ENCODE measurements at regions not wholly inside any gene's neighbourhood (a gene's known extent, or its start where the extent isn't known, plus 50 kb on each side); places are given as distances from the start of the nearest gene placed in this dataset.

DNA sequence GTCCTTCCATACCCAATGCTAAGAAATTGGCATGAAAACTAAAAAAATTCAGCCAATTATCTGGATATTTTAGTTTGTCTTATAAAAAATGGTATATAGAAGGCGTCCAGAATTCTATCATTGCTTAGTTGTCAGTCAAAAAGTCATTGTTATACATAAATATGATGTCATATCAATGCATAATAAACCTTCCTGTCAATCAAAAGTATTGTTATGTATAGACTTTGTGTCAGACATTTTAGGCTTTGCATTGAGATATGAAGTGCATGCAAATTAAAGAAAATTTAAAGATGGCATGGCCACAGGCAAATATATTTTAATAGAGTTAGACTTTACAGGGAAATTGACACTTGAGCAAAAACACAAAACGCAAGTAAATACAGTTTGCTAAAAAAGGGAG lies 173.4 kb upstream of the FANCL start:
- Histone ChIP-seq H3K9ac (replicated peaks in 1 of 4; ENCODE audit: extremely low read depth in 1 of 4, low read depth in 3 of 4, low read length in 3 of 4) (no peak overlapping the region), H3K9me3 (ENCODE audit: insufficient read depth in 2 of 2, low read depth in 1 of 2, low read length in 1 of 2) (no peaks in the 10 kb centered on the region), H2BK20ac (ENCODE audit: low read length) (no peak overlapping the region), H2AFZ (ENCODE audit: low read length) (no peak overlapping the region), H4K20me1 (replicated peaks in 1 of 2; ENCODE audit: control insufficient read depth in 1 of 2, insufficient read depth in 2 of 2, low read length in 2 of 2) (no peaks in the 10 kb centered on the region), H3K4me3 (ENCODE audit: extremely low read depth in 1 of 4, insufficient read depth in 2 of 4, low read depth in 3 of 4, low read length in 4 of 4) (no peak overlapping the region), H2BK15ac (ENCODE audit: low read length) (no peak overlapping the region), H2BK5ac (ENCODE audit: low read depth, low read length) (no peak overlapping the region), H3K56ac (replicated peaks; ENCODE audit: insufficient read length, low read depth, low read length) (no peak overlapping the region), H3K4ac (replicated peaks; ENCODE audit: insufficient read length, low read depth, low read length) (no peak overlapping the region), H3K18ac (ENCODE audit: extremely low read depth, low read length) (no peak overlapping the region), H4K8ac (ENCODE audit: extremely low read depth, insufficient read depth, low read length) (no peak overlapping the region), H3K4me1 (replicated peaks in 1 of 4; ENCODE audit: control insufficient read depth in 3 of 4, insufficient read depth in 4 of 4, low read length in 3 of 4) (no peaks in the 10 kb centered on the region), H3K23me2 (ENCODE audit: low read depth, low read length) (no peaks in the 10 kb centered on the region), H2BK12ac (ENCODE audit: low read depth, low read length) (no peak overlapping the region), H4K5ac (ENCODE audit: insufficient read length, low read depth, low read length) (no peak overlapping the region), H3K79me1 (ENCODE audit: low read depth, low read length) (no peaks in the 10 kb centered on the region), H2AK5ac (ENCODE audit: low read depth, low read length) (no peak overlapping the region), H4K91ac (replicated peaks; ENCODE audit: insufficient read length, low read length) (no peak overlapping the region), H3K4me2 (ENCODE audit: insufficient read depth in 1 of 2, low read depth in 2 of 2, low read length in 2 of 2) (no peak overlapping the region), H3K36me3 (ENCODE audit: control insufficient read depth in 2 of 4, insufficient read depth in 4 of 4, low read length in 3 of 4) (no peaks in the 10 kb centered on the region), H3K23ac (ENCODE audit: insufficient read length) (no peak overlapping the region), H3K27me3 (replicated peaks in 1 of 4; ENCODE audit: control insufficient read depth in 3 of 4, extremely low read depth in 1 of 4, insufficient read depth in 3 of 4, low read length in 3 of 4) (no peaks in the 10 kb centered on the region), H3K79me2 (ENCODE audit: control insufficient read depth in 1 of 2, insufficient read depth in 2 of 2, low read length in 2 of 2) (no peaks in the 10 kb centered on the region), H3K27ac (ENCODE audit: low read depth, low read length) (no peak overlapping the region), H2BK120ac (replicated peaks; ENCODE audit: low read depth, low read length) (no peak overlapping the region), H3K14ac (ENCODE audit: insufficient read length) (no peak overlapping the region)
- no peak for DNase-seq (ENCODE audit: low read depth in 1 of 2, low spot score in 2 of 2)
- CTCF ChIA-PET (ENCODE audit: partially characterized antibody) = no interaction called here
- POLR2A ChIA-PET (ENCODE audit: partially characterized antibody) = no interaction called here
- no peak for FAIRE-seq
- WGBS, 2 experiments (ENCODE audit: extremely low coverage in 1 of 2, insufficient coverage in 1 of 2, insufficient read length in 1 of 2, insufficient replicate concordance in 2 of 2, low coverage in 1 of 2, low lambda C conversion rate in 2 of 2, missing lambda C conversion rate in 1 of 2) = 87% methylated on average over 2 of the region's 2 CpGs; no CpG with 5 or more reads in 1 of the 2 experiments
- no peak for TF ChIP-seq RBBP5 (IDR thresholded peaks at IDR 0.05; ENCODE audit: borderline replicate concordance, low read depth, low read length)
- TF ChIP-seq BRCA1 (IDR thresholded peaks at IDR 0.05; ENCODE audit: low read depth, low read length) = no peak
- TF ChIP-seq, protein P1, sequence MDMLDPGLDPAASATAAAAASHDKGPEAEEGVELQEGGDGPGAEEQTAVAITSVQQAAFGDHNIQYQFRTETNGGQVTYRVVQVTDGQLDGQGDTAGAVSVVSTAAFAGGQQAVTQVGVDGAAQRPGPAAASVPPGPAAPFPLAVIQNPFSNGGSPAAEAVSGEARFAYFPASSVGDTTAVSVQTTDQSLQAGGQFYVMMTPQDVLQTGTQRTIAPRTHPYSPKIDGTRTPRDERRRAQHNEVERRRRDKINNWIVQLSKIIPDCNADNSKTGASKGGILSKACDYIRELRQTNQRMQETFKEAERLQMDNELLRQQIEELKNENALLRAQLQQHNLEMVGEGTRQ (IDR thresholded peaks at IDR 0.05; ENCODE audit: low read length) = no peak
- no peak for TF ChIP-seq EP300 (IDR thresholded peaks at IDR 0.05; ENCODE audit: borderline replicate concordance in 1 of 2, low read depth in 2 of 2, low read length in 2 of 2)
- no peak for TF ChIP-seq JUN (IDR thresholded peaks at IDR 0.05; ENCODE audit: low read depth, low read length)
- TF ChIP-seq CREB1 (IDR thresholded peaks at IDR 0.05) = no peak
